ENCODE measurements at regions not wholly inside any gene's neighbourhood (a gene's known extent, or its start where the extent isn't known, plus 50 kb on each side); places are given as distances from the start of the nearest gene placed in this dataset.

- Histone ChIP-seq H3K4me1 (ENCODE audit: control extremely low read depth in 1 of 4, control insufficient read depth in 4 of 4, insufficient read depth in 4 of 4, low read length in 3 of 4) (no peaks in the 10 kb centered on the region), H3K27me3 (replicated peaks in 2 of 5; ENCODE audit: control insufficient read depth in 4 of 5, insufficient read depth in 5 of 5, low read length in 4 of 5) (no peaks in the 10 kb centered on the region), H3K36me3 (ENCODE audit: control insufficient read depth in 4 of 4, insufficient read depth in 4 of 4, low read length in 3 of 4) (no peaks in the 10 kb centered on the region), H3K4me3 (ENCODE audit: control insufficient read depth in 1 of 7, extremely low read depth in 1 of 7, insufficient read depth in 4 of 7, low read depth in 2 of 7, low read length in 6 of 7) (no peak overlapping the region), H3K9me3 (ENCODE audit: control extremely low read depth in 1 of 5, control insufficient read depth in 4 of 5, insufficient read depth in 2 of 5, low read depth in 1 of 5, low read length in 4 of 5) (peaks cover 0 to 1% (median 0%) of the 10 kb centered on the region in 5 experiments), H3K27ac (ENCODE audit: insufficient read depth in 1 of 2, low read depth in 1 of 2, low read length in 2 of 2, poor library complexity in 1 of 2, severe bottlenecking in 2 of 2) (no peak overlapping the region)
- ChIA-PET POLR2A (no interaction called here), CTCF (no interaction called here)
- WGBS (ENCODE audit: insufficient coverage) = 81% methylated on average over 4 of the region's 5 CpGs
- no peak for DNase-seq
Observed at GRCh38 chr1:60213253-60213652, 139.7 kb upstream of the C1orf87 start.

DNA sequence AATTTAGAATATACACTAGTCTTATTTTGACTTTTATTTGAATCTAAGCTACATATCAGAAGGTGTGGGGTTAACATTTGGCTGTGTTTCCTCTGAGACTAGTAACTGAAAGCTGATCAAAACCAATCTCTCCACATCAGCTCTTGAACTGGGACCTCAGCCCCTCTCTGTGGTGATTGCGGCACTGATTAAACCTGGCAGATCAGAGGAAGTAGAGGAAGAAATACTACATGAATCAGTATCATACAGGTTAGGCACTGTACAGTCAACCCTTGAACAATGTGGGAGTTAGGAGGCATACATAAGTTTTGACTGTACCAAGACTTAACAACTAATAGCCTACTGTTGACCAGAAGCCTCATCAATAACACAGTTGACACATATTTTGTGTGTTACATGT, 122.5 kb upstream of the C1orf87 start:
- no peak for DNase-seq
- H3K4me3 ChIP-seq (ENCODE audit: control insufficient read depth in 1 of 7, extremely low read depth in 1 of 7, insufficient read depth in 4 of 7, low read depth in 2 of 7, low read length in 6 of 7) = no peak overlapping the region
- ChIA-PET POLR2A (no interaction called here), CTCF (no interaction called here)
- WGBS (ENCODE audit: insufficient coverage) = no CpG with 5 or more reads among the region's 1 CpG
- no peak overlapping the region for H3K27ac ChIP-seq (ENCODE audit: insufficient read depth in 1 of 2, low read depth in 1 of 2, low read length in 2 of 2, poor library complexity in 1 of 2, severe bottlenecking in 2 of 2)
- no peaks in the 10 kb centered on the region for H3K27me3 ChIP-seq (replicated peaks in 2 of 5; ENCODE audit: control insufficient read depth in 4 of 5, insufficient read depth in 5 of 5, low read length in 4 of 5)
- peaks cover 0 to 3% (median 0%) of the 10 kb centered on the region in 5 experiments for H3K9me3 ChIP-seq (ENCODE audit: control extremely low read depth in 1 of 5, control insufficient read depth in 4 of 5, insufficient read depth in 2 of 5, low read depth in 1 of 5, low read length in 4 of 5)
- no peaks in the 10 kb centered on the region for H3K4me1 ChIP-seq (ENCODE audit: control extremely low read depth in 1 of 4, control insufficient read depth in 4 of 4, insufficient read depth in 4 of 4, low read length in 3 of 4)
- H3K36me3 ChIP-seq (ENCODE audit: control insufficient read depth in 4 of 4, insufficient read depth in 4 of 4, low read length in 3 of 4) = no peaks in the 10 kb centered on the region

DNA sequence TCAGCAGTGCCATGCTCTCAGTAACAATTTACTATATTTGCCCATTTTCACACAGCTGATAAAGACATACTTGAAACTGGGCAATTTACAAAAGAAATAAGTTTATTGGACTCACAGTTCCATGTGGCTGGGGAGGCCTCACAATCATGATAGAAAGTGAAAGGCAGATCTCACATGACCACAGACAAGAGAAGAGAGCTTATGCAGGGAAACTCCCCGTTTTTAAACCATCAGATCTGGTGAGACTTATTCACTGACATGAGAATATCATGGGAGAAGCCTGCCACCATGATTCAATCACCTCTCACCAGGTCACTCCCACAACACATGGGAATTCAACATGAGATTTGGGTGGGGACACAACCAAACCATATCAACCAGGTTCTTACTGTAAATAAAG, 112.1 kb upstream of the C1orf87 start:
- no peak overlapping the region for H3K27ac ChIP-seq (ENCODE audit: insufficient read depth in 1 of 2, low read depth in 1 of 2, low read length in 2 of 2, poor library complexity in 1 of 2, severe bottlenecking in 2 of 2)
- H3K4me3 ChIP-seq (ENCODE audit: control insufficient read depth in 1 of 7, extremely low read depth in 1 of 7, insufficient read depth in 4 of 7, low read depth in 2 of 7, low read length in 6 of 7) = no peak overlapping the region
- no peaks in the 10 kb centered on the region for H3K36me3 ChIP-seq (ENCODE audit: control insufficient read depth in 4 of 4, insufficient read depth in 4 of 4, low read length in 3 of 4)
- WGBS (ENCODE audit: insufficient coverage) = no CpG with 5 or more reads among the region's 1 CpG
- no peaks in the 10 kb centered on the region for H3K27me3 ChIP-seq (replicated peaks in 2 of 5; ENCODE audit: control insufficient read depth in 4 of 5, insufficient read depth in 5 of 5, low read length in 4 of 5)
- DNase-seq = no peak
- H3K4me1 ChIP-seq (ENCODE audit: control extremely low read depth in 1 of 4, control insufficient read depth in 4 of 4, insufficient read depth in 4 of 4, low read length in 3 of 4) = no peaks in the 10 kb centered on the region
- ChIA-PET POLR2A (no interaction called here), CTCF (no interaction called here)
- H3K9me3 ChIP-seq (ENCODE audit: control extremely low read depth in 1 of 5, control insufficient read depth in 4 of 5, insufficient read depth in 2 of 5, low read depth in 1 of 5, low read length in 4 of 5) = peaks cover 0 to 19% (median 6%) of the 10 kb centered on the region in 5 experiments

DNA sequence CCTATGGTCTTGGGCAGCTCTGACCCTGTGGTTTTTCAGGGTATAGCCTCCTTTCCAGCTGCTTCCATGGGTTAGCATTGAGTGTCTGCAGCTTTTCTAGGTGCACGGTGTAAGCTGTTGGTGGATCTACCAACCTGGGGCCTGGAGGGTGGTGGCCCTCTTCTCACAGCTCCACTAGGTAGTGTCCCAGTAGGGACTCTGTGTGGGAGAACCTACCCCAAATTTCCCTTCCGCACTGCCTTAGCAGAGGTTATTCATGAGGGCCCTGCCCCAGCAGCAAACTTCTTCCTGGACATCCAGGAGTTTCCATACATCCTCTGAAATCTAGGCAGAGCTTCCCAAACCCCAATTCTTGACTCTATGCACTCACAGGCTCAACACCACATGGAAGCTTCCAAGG, 111.0 kb upstream of the C1orf87 start:
- Histone ChIP-seq H3K4me3 (ENCODE audit: control insufficient read depth in 1 of 7, extremely low read depth in 1 of 7, insufficient read depth in 4 of 7, low read depth in 2 of 7, low read length in 6 of 7) (no peak overlapping the region), H3K36me3 (ENCODE audit: control insufficient read depth in 4 of 4, insufficient read depth in 4 of 4, low read length in 3 of 4) (no peaks in the 10 kb centered on the region), H3K4me1 (ENCODE audit: control extremely low read depth in 1 of 4, control insufficient read depth in 4 of 4, insufficient read depth in 4 of 4, low read length in 3 of 4) (no peaks in the 10 kb centered on the region), H3K9me3 (ENCODE audit: control extremely low read depth in 1 of 5, control insufficient read depth in 4 of 5, insufficient read depth in 2 of 5, low read depth in 1 of 5, low read length in 4 of 5) (peaks cover 0 to 19% (median 5%) of the 10 kb centered on the region in 5 experiments), H3K27ac (ENCODE audit: insufficient read depth in 1 of 2, low read depth in 1 of 2, low read length in 2 of 2, poor library complexity in 1 of 2, severe bottlenecking in 2 of 2) (no peak overlapping the region), H3K27me3 (replicated peaks in 2 of 5; ENCODE audit: control insufficient read depth in 4 of 5, insufficient read depth in 5 of 5, low read length in 4 of 5) (no peaks in the 10 kb centered on the region)
- 86% methylated on average over 1 of the region's 2 CpGs for WGBS (ENCODE audit: insufficient coverage)
- ChIA-PET CTCF (no interaction called here), POLR2A (no interaction called here)
- DNase-seq = no peak

DNA sequence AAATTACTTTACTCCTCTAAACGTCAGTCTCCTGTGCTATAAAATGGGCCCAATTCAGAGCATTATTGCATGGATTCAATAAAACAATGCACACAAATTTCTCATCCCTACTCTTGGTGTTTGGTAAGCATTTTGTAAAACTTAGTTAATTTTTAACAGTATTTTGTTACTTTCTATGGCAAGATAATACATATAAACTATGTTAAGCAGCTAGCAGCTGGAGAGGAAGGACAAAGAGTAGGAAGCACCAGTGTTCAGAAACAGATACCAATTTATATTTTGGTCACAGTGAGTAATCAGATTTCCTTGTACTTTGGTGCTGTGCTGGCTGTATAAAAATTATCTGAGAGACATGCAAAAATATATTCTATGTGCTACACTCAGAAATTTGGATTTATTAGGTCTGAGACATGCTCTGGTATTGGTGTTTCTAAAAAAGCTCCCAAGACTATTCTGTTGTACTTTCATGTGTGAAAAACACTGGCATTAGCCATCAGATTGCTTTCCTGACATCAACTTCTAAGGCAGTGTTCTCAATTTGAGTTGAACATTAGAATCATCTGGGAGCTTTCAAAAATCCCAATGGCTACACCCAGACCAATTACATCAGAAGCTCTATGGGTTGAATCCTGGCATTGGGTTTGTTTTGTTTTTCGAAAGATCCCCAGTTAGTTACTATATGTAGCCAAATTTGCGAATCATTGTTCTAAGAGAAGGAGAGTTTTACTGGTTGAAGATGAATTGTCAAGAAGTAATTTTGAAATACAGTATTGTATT, 100.3 kb upstream of the C1orf87 start:
- 90% methylated on average over 2 of the region's 3 CpGs for WGBS (ENCODE audit: insufficient coverage)
- CTCF ChIA-PET = no interaction called here
- Histone ChIP-seq H3K4me1 (ENCODE audit: control extremely low read depth in 1 of 4, control insufficient read depth in 4 of 4, insufficient read depth in 4 of 4, low read length in 3 of 4) (no peaks in the 10 kb centered on the region), H3K4me3 (ENCODE audit: control insufficient read depth in 1 of 7, extremely low read depth in 1 of 7, insufficient read depth in 4 of 7, low read depth in 2 of 7, low read length in 6 of 7) (no peak overlapping the region), H3K9me3 (ENCODE audit: control extremely low read depth in 1 of 5, control insufficient read depth in 4 of 5, insufficient read depth in 2 of 5, low read depth in 1 of 5, low read length in 4 of 5) (no peaks in the 10 kb centered on the region), H3K27ac (ENCODE audit: insufficient read depth in 1 of 2, low read depth in 1 of 2, low read length in 2 of 2, poor library complexity in 1 of 2, severe bottlenecking in 2 of 2) (no peak overlapping the region), H3K36me3 (ENCODE audit: control insufficient read depth in 4 of 4, insufficient read depth in 4 of 4, low read length in 3 of 4) (no peaks in the 10 kb centered on the region), H3K27me3 (replicated peaks in 2 of 5; ENCODE audit: control insufficient read depth in 4 of 5, insufficient read depth in 5 of 5, low read length in 4 of 5) (peaks cover 0 to 2% (median 0%) of the 10 kb centered on the region in 5 experiments)
- no peak for DNase-seq
- POLR2A ChIA-PET = no interaction called here

- POLR2A ChIA-PET = no interaction called here
- CTCF ChIA-PET = no interaction called here
- Histone ChIP-seq H3K36me3 (ENCODE audit: control insufficient read depth in 4 of 4, insufficient read depth in 4 of 4, low read length in 3 of 4) (no peaks in the 10 kb centered on the region), H3K4me3 (ENCODE audit: control insufficient read depth in 1 of 7, extremely low read depth in 1 of 7, insufficient read depth in 4 of 7, low read depth in 2 of 7, low read length in 6 of 7) (no peak overlapping the region), H3K9me3 (ENCODE audit: control extremely low read depth in 1 of 5, control insufficient read depth in 4 of 5, insufficient read depth in 2 of 5, low read depth in 1 of 5, low read length in 4 of 5) (no peaks in the 10 kb centered on the region), H3K4me1 (ENCODE audit: control extremely low read depth in 1 of 4, control insufficient read depth in 4 of 4, insufficient read depth in 4 of 4, low read length in 3 of 4) (no peaks in the 10 kb centered on the region), H3K27ac (ENCODE audit: insufficient read depth in 1 of 2, low read depth in 1 of 2, low read length in 2 of 2, poor library complexity in 1 of 2, severe bottlenecking in 2 of 2) (no peak overlapping the region), H3K27me3 (replicated peaks in 2 of 5; ENCODE audit: control insufficient read depth in 4 of 5, insufficient read depth in 5 of 5, low read length in 4 of 5) (peaks cover 0 to 2% (median 0%) of the 10 kb centered on the region in 5 experiments)
- no peak for DNase-seq
- WGBS (ENCODE audit: insufficient coverage) = 100% methylated on average over 2 of the region's 2 CpGs
Observed at GRCh38 chr1:60173006-60173405, 99.4 kb upstream of the C1orf87 start.

GRCh38 chr1:60171801-60172200, 98.2 kb upstream of the C1orf87 start:
- ChIA-PET POLR2A (interaction anchor here (1.0 kb wide), 1 partner anchor 12 kb away, joined by 4 read pairs; no protein-coding TSS in a partner anchor), CTCF (no interaction called here)
- no peak for DNase-seq

More at GRCh38 chr1:60171801-60172200, 98.2 kb upstream of the C1orf87 start:
- no peaks in the 10 kb centered on the region for H3K4me1 ChIP-seq (ENCODE audit: control extremely low read depth in 1 of 4, control insufficient read depth in 4 of 4, insufficient read depth in 4 of 4, low read length in 3 of 4)
- H3K27me3 ChIP-seq (replicated peaks in 2 of 5; ENCODE audit: control insufficient read depth in 4 of 5, insufficient read depth in 5 of 5, low read length in 4 of 5) = peaks cover 0 to 2% (median 0%) of the 10 kb centered on the region in 5 experiments
- no peaks in the 10 kb centered on the region for H3K36me3 ChIP-seq (ENCODE audit: control insufficient read depth in 4 of 4, insufficient read depth in 4 of 4, low read length in 3 of 4)
- H3K4me3 ChIP-seq (ENCODE audit: control insufficient read depth in 1 of 7, extremely low read depth in 1 of 7, insufficient read depth in 4 of 7, low read depth in 2 of 7, low read length in 6 of 7) = no peak overlapping the region
- H3K9me3 ChIP-seq (ENCODE audit: control extremely low read depth in 1 of 5, control insufficient read depth in 4 of 5, insufficient read depth in 2 of 5, low read depth in 1 of 5, low read length in 4 of 5) = no peaks in the 10 kb centered on the region
- WGBS (ENCODE audit: insufficient coverage) = 83% methylated on average over 3 of the region's 4 CpGs
- H3K27ac ChIP-seq (ENCODE audit: insufficient read depth in 1 of 2, low read depth in 1 of 2, low read length in 2 of 2, poor library complexity in 1 of 2, severe bottlenecking in 2 of 2) = no peak overlapping the region
